Right ventricle myocardium superior (tissue), 1 donor: ENCODE measurements at regions not wholly inside any gene's neighbourhood (a gene's known extent, or its start where the extent isn't known, plus 50 kb on each side); places are given as distances from the start of the nearest gene placed in this dataset.
A peak's percentile ranks its signal among the peaks of the same experiment; 100 is the strongest.

Experiments
- ATAC-seq: fragments of 200-7000 bp; cut with Tn5 transposase; one replicate; pipeline ENCODE4 v1.9.1; 2020; ENCODE audit warnings: mild to moderate bottlenecking; ENCODE audit not compliant: poor library complexity
- DNase-seq: peaks from one replicate; pipeline ENCODE4 v3.0.0-alpha.2; 2020
- intact Hi-C: fragments of 100-400 bp; cut with DNase I; formaldehyde crosslinking; loops from one replicate; pipeline ENCODE4 v1.11.2; 2022
- donor health status: DM: no; HTN: yes; CAD: no; lungs with severe emphysema.

DNA sequence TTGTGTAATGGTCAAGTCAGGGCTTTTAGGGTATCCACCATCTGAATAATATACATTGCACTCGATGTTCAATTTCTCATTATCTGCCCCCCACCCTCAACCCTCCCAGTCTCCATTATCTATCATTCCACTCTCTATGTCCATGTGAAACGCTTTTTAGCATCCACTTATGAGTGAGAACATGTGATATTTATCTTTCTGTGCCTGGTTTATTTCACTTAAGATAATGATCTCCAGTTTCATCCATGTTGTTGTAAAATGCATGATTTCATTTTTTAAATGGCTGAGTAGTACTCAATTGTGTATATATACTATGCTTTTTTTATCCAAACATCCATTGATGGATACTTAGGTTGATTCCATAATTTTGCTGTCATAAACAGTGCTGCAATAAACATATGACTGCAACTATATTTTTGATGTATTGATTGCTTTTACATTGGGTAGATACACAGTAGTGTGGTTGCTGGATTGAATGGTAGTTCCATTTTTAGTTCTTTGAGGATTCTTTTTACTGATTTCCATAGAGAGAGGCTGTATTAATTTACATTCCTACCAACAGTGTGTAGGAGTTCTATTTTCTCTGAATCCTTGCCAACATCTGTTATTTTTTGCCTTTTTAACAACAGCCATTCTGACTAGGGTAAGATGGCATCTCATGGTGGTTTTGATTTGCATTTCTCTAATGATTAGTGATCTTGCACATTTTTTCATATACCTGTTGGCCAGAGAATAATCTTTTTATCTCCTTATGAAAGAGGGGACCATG, 332.9 kb upstream of the TGFBR2 start:
- ATAC-seq (no peak), DNase-seq (no peak)
- intact Hi-C loops, result no loop called here

DNA sequence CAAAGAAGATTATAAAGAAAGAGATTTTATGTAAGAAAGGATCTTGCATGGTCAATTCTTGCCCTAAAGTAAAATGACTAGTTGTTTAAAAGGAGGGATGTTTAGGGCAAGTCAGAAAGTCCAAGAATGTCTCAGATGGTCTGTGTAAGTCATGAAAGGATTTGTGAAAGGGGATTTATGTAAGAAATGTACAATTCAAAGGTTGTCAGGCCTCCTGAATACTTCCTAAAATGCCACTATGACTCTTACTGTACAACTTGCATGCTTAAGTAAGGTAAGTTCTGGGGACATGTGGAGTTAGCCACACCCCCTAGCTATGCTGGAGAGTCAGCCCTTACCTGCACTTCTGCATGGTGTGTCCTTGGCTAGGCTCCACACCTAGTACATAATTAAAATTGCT, 328.9 kb upstream of the TGFBR2 start:
- no peak for ATAC-seq
- DNase-seq, result no peak
- intact Hi-C loops, result no loop called here

DNA sequence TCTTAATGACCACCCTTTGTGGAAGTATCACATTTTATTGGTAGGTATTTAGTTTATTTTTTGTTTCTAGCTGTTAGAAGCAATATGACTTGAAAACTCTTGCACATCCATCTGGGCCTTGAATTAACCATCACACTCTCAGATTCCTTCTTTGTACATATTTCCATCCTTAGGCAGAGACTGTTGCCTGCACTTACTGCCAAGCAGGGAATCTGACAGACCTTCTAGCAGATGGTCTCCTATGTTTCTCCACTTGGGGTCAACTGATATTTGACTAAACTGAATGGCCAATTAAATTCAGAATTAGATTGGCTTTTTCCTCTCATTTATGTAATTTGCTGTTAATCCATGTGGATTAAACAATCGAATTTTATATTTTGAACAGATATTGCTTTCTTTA, 324.9 kb upstream of the TGFBR2 start:
- no peak for DNase-seq
- no peak for ATAC-seq
- intact Hi-C loops, result no loop called here

DNA sequence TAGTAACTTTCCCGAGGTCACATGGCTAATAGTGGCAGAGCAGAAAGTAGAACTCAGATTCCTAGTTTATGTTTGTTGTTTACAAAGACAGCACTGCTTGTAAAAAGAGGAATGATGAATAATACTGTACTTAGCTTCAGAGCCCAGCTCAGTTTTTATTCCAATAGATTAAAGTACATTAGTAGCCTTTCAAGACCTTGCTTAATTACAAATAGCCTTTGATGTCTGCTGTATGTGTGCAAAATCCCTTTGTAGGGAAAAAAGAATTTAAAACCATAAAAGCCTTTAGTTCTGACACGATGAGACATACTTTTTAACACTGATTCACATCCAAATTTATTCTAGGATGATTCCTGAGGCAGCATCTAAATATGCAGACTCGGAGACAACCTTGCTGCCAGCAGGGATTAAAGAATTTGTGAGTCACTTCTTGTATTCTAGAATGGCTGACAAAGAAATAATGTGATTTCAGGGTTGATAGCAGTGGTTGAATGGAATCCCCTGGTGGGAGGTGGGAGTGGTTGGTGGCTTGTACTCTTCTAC, 324.2 kb upstream of the TGFBR2 start:
- intact Hi-C loops, result no loop called here
- DNase-seq (no peak), ATAC-seq (no peak)

- intact Hi-C loops, result no loop called here
- DNase-seq, result no peak
- peak; percentile 45 for ATAC-seq
These were observed 321.0 kb upstream of the TGFBR2 start for GRCh38 chr3:30285188-30286006.

- DNase-seq (peak; percentile 79), ATAC-seq (peak; percentile 91)
- intact Hi-C loops, result no loop called here
These were observed 320.3 kb upstream of the TGFBR2 start for GRCh38 chr3:30286007-30286669.

DNA sequence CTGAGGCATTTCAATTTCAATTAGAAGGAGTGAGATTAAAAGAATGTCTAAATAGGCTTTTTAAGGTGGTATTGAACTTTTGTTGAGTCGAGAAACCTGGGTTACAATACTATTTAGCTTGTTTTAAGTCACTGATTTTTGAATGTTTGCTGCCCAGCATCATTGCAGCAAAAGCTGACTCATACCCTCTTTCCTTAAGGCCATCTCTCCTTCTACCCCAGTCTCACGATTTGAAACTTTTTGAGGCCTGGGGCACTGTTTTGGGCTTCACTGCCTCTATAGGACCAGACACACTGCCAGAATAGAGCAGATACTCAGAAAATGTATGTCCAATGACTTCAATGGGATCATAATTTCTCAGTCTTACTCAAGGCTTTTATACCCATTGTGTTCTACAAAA, 319.6 kb upstream of the TGFBR2 start:
- no peak for ATAC-seq
- intact Hi-C loops, result no loop called here
- DNase-seq, result no peak

- ATAC-seq (no peak), DNase-seq (no peak)
- intact Hi-C loops, result no loop called here
These were observed 317.6 kb upstream of the TGFBR2 start for GRCh38 chr3:30288830-30289229.

GRCh38 chr3:30289324-30289723, 317.1 kb upstream of the TGFBR2 start:
- peak; percentile 21 for ATAC-seq
- intact Hi-C loops, result no loop called here
- no peak for DNase-seq

GRCh38 chr3:30289766-30290165, 316.6 kb upstream of the TGFBR2 start:
- intact Hi-C loops, result no loop called here
- ATAC-seq (no peak), DNase-seq (no peak)

DNA sequence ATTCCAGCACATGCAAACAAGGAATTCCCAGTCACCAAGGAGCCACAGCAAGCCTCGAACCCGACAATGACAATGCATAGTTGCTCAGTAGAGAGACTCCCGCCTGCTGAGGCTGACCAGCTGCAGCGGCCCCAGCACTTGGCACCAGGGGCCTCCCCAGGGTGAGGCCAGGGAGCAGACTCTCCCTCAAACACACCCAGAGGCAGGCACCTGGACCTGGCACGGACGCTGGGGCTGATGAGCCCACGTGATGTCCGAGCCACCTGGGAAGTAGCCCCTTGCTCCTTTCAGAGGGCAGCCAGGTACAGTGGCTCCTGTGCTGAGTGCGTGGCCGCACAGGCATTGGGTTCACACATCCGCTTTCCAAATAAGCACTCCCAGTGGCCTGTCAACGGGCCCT, 315.9 kb upstream of the TGFBR2 start:
- intact Hi-C loops, result no loop called here
- ATAC-seq (no peak), DNase-seq (no peak)

DNA sequence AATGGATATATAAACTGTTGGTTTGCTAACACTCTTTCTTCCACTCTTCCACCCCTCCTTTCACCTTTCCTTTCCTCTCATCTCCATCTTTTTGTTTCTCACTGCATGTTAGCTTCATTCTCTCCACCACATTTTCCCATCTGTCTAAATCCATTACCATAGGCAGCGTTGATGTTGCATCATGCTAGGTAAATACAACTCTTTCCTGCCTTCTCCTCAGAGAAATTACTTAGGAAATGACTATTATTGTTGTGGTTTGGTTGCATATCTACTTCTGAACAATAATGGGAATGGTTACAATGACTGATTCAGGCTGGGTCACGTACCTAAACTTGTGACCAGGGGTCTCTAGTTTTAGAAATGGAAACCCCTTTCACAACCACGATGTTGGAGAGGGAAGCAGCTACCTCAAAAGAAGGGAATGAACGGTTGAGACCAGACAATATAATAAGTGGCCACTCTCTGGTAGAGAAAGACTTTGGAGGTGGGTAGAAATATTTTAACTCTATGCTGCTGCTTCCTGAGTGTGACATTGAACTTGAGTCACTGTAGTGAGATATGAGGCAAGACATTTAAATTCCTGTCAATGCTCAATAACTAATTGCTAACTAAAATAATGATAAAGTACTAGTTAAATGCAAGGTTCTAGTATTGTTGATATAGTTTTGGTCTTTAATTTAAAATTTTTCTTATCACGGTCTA, 314.1 kb upstream of the TGFBR2 start:
- no peak for ATAC-seq
- intact Hi-C loops, result no loop called here
- no peak for DNase-seq

- ATAC-seq (peak; percentile 39), DNase-seq (no peak)
- intact Hi-C loops, result no loop called here
These were observed 312.7 kb upstream of the TGFBR2 start for GRCh38 chr3:30293621-30294240.

- intact Hi-C loops, result no loop called here
These were observed 312.1 kb upstream of the TGFBR2 start for GRCh38 chr3:30294241-30294667.

GRCh38 chr3:30297112-30297511, 309.3 kb upstream of the TGFBR2 start:
- DNase-seq (no peak), ATAC-seq (no peak)
- intact Hi-C loops, result no loop called here

More at GRCh38 chr3:30294241-30294667, 312.1 kb upstream of the TGFBR2 start:
- no peak for DNase-seq
- ATAC-seq, result peak; percentile 75

- no peak for DNase-seq
- intact Hi-C loops, result no loop called here
- no peak for ATAC-seq
These were observed 306.6 kb upstream of the TGFBR2 start for GRCh38 chr3:30299674-30300385.

DNA sequence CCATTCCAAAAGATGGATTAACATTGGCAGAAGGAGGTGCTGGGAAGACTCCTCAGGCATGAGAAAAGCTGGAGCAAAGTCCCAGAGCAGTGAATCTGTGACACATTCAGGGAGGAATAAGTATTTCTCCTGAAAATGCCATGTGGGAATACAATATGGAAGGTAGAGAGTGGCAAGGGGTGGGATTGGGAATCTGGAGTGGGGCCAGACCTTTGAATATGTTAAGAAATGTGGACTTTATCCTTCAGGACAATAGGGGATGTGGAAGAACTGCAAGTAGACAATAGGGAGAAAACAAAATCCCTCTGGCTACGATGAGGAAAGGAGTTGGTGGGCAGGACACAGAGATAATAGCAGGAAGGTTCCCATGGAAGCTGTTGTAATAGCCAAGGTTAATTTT, 305.6 kb upstream of the TGFBR2 start:
- DNase-seq, result no peak
- no peak for ATAC-seq
- intact Hi-C loops, result no loop called here

GRCh38 chr3:30302027-30302426, 304.4 kb upstream of the TGFBR2 start:
- ATAC-seq (no peak), DNase-seq (no peak)
- intact Hi-C loops, result no loop called here
